HG03039 (cell line): ENCODE measurements at regions not wholly inside any gene's neighbourhood (a gene's known extent, or its start where the extent isn't known, plus 50 kb on each side); places are given as distances from the start of the nearest gene placed in this dataset.

Source experiments
- ATAC-seq: cut with Tn5 transposase; IDR thresholded peaks from one replicate; pipeline ENCODE4 v1.9.1; 2021; ENCODE audit warnings: mild to moderate bottlenecking, moderate library complexity; ENCODE audit not compliant: unreplicated experiment

- ATAC-seq: no peak
Observed at GRCh38 chr12:128140551-128140950, 126.4 kb upstream of the TMEM132C start.

- no peak for ATAC-seq
Observed at GRCh38 chr12:128150961-128151360, 116.0 kb upstream of the TMEM132C start.

GRCh38 chr12:128155571-128155970 lies 111.4 kb upstream of the TMEM132C start:
- ATAC-seq: no peak

- ATAC-seq: no peak
Observed at GRCh38 chr12:128163086-128163485, 103.9 kb upstream of the TMEM132C start.

DNA sequence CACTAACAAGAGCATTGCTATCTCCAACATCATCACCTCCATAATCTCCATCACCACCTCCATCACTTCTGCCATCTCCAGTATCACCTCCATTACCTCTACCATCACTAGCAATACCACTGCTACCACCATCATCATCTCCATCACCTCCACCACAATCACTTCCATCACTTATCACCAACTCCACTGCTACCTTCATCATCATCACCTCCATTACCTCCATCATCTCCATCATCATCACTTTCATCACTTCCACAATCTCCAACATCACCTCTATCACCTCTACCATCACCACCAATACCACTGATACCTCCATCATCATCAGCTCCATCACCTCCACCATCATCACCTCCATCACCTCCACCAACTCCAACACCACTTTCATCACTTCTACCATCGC lies 102.4 kb upstream of the TMEM132C start:
- ATAC-seq: no peak

DNA sequence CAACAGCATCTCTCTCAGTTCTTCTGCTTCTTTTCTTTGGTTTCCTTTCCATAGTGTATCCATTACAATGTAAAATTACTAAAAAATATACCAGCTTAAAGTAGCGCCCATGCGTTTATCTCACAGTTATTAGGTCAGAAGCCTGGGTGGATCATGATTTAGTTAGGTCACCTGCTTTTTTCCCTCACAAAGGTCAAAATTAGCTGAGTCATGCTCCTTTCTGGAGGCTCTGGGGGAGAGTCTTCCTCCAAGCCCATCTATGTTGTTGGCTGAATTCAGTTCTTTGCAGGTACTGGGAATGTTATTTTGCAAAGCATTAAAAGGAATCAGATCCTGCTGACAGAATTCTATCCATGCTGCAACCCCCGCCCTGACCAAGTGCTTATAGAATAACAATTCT lies 101.6 kb upstream of the TMEM132C start:
- ATAC-seq: no peak

DNA sequence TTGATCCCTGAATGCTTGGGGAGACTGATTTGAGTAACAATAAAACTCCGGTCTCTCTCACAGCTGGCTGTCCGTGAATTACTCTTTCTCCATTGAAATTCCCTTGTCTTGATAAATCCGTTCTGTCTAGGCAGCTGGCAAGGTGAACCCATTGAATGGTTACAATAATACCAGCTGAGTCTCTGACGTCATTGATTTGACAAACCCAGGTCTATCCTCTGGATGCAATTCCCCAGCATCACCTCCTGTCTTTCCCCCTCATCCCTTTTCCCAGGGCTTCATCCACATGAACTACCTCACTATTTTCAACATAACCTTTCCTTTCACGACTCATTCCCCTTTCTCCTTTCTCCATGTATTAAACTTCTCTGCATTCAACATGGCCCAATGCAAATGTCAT lies 98.7 kb upstream of the TMEM132C start:
- ATAC-seq: no peak

DNA sequence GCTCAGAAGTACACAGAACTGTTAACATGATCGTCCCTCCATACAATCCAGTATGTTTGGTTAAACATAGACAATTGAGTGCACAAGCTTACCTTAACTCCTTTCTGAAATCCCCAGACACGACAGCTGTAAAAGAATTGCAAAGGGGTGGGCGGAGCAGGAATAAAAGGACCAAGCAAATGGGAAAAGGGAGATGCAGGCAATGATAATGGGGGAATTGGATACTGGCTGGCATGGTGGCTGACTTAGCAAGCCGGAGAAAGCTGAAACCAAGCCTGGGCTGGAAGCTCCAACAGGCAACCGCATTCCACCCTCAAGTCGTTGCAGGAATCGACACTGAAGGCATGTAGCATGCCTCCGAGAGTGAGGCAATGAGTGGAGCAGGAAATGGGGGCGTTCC lies 96.8 kb upstream of the TMEM132C start:
- no peak for ATAC-seq

- ATAC-seq: no peak
Observed at GRCh38 chr12:128178565-128178964, 88.4 kb upstream of the TMEM132C start.

GRCh38 chr12:128178966-128179365 lies 88.0 kb upstream of the TMEM132C start:
- no peak for ATAC-seq

GRCh38 chr12:128180166-128180565 lies 86.8 kb upstream of the TMEM132C start:
- ATAC-seq: no peak

GRCh38 chr12:128190052-128190451 lies 76.9 kb upstream of the TMEM132C start:
- no peak for ATAC-seq

GRCh38 chr12:128190614-128191013 lies 76.4 kb upstream of the TMEM132C start:
- no peak for ATAC-seq

DNA sequence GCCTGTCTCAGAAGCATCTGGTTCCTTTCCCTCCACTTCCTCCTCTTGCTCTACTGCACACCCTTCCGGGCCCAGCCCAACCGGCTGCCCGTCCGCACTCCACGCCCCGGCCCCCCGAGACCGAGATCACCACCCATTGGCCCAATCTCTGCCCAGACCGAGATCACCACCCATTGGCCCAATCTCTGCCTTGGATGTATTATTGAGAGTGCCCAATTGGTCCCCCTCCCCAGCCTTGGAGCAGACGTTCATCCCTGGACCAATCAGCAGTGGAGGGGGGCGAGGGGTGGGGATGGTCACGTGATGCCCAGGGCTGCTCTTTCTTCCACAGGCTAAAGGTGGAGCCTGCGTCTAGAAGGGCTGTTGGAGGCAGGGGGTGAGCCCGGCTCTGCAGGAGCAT lies 75.6 kb upstream of the TMEM132C start:
- ATAC-seq: no peak

DNA sequence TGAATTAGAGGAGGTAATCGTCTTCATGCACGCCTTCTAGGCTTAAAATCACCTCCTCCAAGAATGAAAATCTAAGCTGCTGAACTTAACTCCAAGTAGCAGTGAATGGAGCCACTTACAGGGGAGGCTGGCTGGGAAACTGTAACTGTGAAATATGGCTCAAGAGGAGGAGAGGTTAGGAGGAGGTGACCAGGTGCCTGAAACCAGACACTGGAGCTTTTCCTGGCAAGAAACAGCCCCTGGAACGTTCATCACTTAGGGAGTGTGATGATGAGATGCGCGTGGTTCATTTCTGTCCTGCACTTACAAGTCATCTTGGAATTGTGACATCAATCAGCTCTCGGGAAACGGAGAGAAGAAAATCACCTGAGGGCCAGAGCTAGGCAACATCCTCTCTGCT lies 62.3 kb upstream of the TMEM132C start:
- ATAC-seq: no peak

GRCh38 chr12:128205145-128205544 lies 61.8 kb upstream of the TMEM132C start:
- ATAC-seq: no peak

GRCh38 chr12:128205758-128206157 lies 61.2 kb upstream of the TMEM132C start:
- no peak for ATAC-seq
